ENCODE measurements at regions not wholly inside any gene's neighbourhood (a gene's known extent, or its start where the extent isn't known, plus 50 kb on each side); places are given as distances from the start of the nearest gene placed in this dataset.

GRCh38 chr5:3364941-3365340, 230.7 kb upstream of the IRX1 start:
- TF ChIP-seq ZNF274 (IDR thresholded peaks at IDR 0.05; ENCODE audit: low read depth, low read length) (no peak), ATF3 (IDR thresholded peaks at IDR 0.05) (no peak), CTCF (IDR thresholded peaks at IDR 0.05 in 2 of 3, conservative IDR thresholded peaks at IDR 0.05 in 1 of 3; ENCODE audit: borderline replicate concordance in 1 of 3, insufficient read depth in 1 of 3, low read depth in 2 of 3, low read length in 2 of 3) (no peak), MAX (IDR thresholded peaks at IDR 0.05) (no peak), EZH2 (IDR thresholded peaks at IDR 0.05) (no peak)
